ENCODE measurements at regions not wholly inside any gene's neighbourhood (a gene's known extent, or its start where the extent isn't known, plus 50 kb on each side); places are given as distances from the start of the nearest gene placed in this dataset.

DNA sequence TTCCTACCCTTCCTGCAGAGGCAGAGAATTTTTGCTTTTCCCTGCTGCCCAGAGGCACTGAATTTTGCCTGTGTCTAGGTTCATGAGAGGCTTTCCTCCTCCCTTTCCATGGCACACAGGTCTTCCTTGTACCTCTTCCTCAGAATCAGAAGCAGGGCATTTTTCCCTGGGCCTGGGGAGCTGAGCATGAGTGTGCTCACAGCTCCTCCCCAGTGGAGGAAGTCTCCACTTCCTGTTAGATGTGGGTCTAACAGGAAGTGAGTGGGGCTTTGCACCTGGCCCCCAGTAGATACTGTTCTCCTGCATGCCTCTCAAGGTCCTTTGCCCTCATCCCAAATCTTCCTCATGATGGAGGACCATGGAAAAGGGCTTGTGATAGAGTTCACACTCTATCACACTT is 297.2 kb upstream of the FIGN start:
- Histone ChIP-seq H3K36me3 (no peaks in the 10 kb centered on the region), H3K27me3 (no peaks in the 10 kb centered on the region), H3K4me1 (no peaks in the 10 kb centered on the region), H3K27ac (replicated peaks in 1 of 4) (no peak overlapping the region), H3K9me3 (no peaks in the 10 kb centered on the region), H3K4me3 (no peak overlapping the region)
- intact Hi-C loops (cut with DNase I), result no loop called here
- TF ChIP-seq POLR2AphosphoS5 (IDR thresholded peaks at IDR 0.05) (no peak), POLR2A (IDR thresholded peaks at IDR 0.05; ENCODE audit: low read depth) (no peak), EP300 (IDR thresholded peaks at IDR 0.05) (no peak)
- TF ChIP-seq, protein P1, sequence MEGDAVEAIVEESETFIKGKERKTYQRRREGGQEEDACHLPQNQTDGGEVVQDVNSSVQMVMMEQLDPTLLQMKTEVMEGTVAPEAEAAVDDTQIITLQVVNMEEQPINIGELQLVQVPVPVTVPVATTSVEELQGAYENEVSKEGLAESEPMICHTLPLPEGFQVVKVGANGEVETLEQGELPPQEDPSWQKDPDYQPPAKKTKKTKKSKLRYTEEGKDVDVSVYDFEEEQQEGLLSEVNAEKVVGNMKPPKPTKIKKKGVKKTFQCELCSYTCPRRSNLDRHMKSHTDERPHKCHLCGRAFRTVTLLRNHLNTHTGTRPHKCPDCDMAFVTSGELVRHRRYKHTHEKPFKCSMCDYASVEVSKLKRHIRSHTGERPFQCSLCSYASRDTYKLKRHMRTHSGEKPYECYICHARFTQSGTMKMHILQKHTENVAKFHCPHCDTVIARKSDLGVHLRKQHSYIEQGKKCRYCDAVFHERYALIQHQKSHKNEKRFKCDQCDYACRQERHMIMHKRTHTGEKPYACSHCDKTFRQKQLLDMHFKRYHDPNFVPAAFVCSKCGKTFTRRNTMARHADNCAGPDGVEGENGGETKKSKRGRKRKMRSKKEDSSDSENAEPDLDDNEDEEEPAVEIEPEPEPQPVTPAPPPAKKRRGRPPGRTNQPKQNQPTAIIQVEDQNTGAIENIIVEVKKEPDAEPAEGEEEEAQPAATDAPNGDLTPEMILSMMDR (IDR thresholded peaks at IDR 0.05), result no peak
- DNase-seq (ENCODE audit: extremely low spot score), result no peak

DNA sequence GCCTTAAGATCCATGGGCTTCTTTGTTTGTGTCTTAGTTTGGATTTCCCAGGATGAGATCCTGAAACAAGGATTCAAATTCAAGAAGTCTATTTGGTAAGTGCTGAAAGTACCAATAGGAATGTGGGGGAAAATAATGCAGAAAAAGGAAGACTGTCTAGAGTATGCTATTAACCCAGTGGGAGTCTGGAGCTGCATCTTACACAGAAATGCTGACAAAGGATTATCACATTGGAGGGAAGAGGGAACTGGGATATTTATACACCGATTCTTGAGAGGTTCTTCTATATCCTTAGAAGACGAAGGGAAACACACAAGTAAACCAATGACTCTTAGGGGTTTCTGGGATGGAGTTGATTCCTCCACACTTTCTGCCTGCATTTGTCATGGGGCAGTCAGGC is 294.8 kb upstream of the FIGN start:
- Histone ChIP-seq H3K4me3 (no peak overlapping the region), H3K4me1 (no peaks in the 10 kb centered on the region), H3K27ac (replicated peaks in 1 of 4) (no peak overlapping the region), H3K9me3 (no peaks in the 10 kb centered on the region), H3K36me3 (no peaks in the 10 kb centered on the region), H3K27me3 (no peaks in the 10 kb centered on the region)
- no peak for TF ChIP-seq POLR2AphosphoS5 (IDR thresholded peaks at IDR 0.05)
- TF ChIP-seq, protein P1 (IDR thresholded peaks at IDR 0.05), result no peak
- TF ChIP-seq EP300 (IDR thresholded peaks at IDR 0.05), result no peak
- no peak for TF ChIP-seq POLR2A (IDR thresholded peaks at IDR 0.05; ENCODE audit: low read depth)
- WGBS, result 98% methylated on average over 2 of the region's 2 CpGs
- intact Hi-C loops (cut with DNase I), result no loop called here
- no peak for DNase-seq (ENCODE audit: extremely low spot score)

GRCh38 chr2:164028814-164029534 is 293.2 kb upstream of the FIGN start:
- no peak for DNase-seq (ENCODE audit: extremely low spot score)
- Histone ChIP-seq H3K27ac (replicated peaks in 1 of 4) (no peak overlapping the region), H3K4me3 (no peak overlapping the region), H3K4me1 (no peaks in the 10 kb centered on the region), H3K36me3 (no peaks in the 10 kb centered on the region), H3K27me3 (no peaks in the 10 kb centered on the region), H3K9me3 (no peaks in the 10 kb centered on the region)
- intact Hi-C loops (cut with DNase I), result no loop called here
- TF ChIP-seq POLR2AphosphoS5 (IDR thresholded peaks at IDR 0.05) (no peak), POLR2A (IDR thresholded peaks at IDR 0.05; ENCODE audit: low read depth) (no peak), EP300 (IDR thresholded peaks at IDR 0.05) (no peak)
- TF ChIP-seq, protein P1 (IDR thresholded peaks at IDR 0.05), result no peak
- 75% methylated on average over 7 of the region's 7 CpGs for WGBS

DNA sequence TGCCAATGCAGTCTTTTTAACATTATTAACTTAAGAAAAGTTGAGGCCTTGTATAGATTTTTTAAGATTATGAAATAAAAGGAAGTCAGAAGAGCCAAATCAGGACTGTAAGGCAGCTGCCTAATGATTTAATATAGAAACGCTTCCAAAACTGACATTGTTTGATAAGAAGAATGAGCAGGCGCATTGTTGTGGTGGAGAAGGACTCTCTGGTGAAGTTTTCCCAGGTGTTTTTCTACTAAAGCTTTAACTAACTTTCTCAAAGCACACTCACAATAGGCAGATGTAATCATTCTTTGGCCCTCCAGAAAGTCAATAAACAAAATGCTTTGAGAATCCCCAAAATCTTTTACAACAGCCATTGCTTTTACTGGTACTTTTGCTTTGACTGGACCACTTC is 288.6 kb upstream of the FIGN start:
- H3K36me3 ChIP-seq, result no peaks in the 10 kb centered on the region
- H3K27me3 ChIP-seq, result no peaks in the 10 kb centered on the region
- H3K9me3 ChIP-seq, result no peaks in the 10 kb centered on the region
- 91% methylated on average over 2 of the region's 2 CpGs for WGBS
- no peaks in the 10 kb centered on the region for H3K4me1 ChIP-seq
- intact Hi-C loops (cut with DNase I), result no loop called here
- TF ChIP-seq EP300 (IDR thresholded peaks at IDR 0.05) (no peak), POLR2A (IDR thresholded peaks at IDR 0.05; ENCODE audit: low read depth) (no peak), POLR2AphosphoS5 (IDR thresholded peaks at IDR 0.05) (no peak)
- TF ChIP-seq, protein P1 (IDR thresholded peaks at IDR 0.05), result no peak
- DNase-seq (ENCODE audit: extremely low spot score), result no peak
- H3K27ac ChIP-seq (replicated peaks in 1 of 4), result no peak overlapping the region
- H3K4me3 ChIP-seq, result no peak overlapping the region

- no peaks in the 10 kb centered on the region for H3K36me3 ChIP-seq
- H3K27me3 ChIP-seq, result no peaks in the 10 kb centered on the region
- H3K27ac ChIP-seq (replicated peaks in 1 of 4), result no peak overlapping the region
- 45% methylated on average over 2 of the region's 2 CpGs for WGBS
- DNase-seq (ENCODE audit: extremely low spot score), result no peak
- no peak overlapping the region for H3K4me3 ChIP-seq
- no peaks in the 10 kb centered on the region for H3K4me1 ChIP-seq
- intact Hi-C loops (cut with DNase I), result no loop called here
- no peaks in the 10 kb centered on the region for H3K9me3 ChIP-seq
- TF ChIP-seq, protein P1 (IDR thresholded peaks at IDR 0.05), result no peak
Measured at GRCh38 chr2:164023896-164024295, 288.1 kb upstream of the FIGN start.

Measured in esophagus muscularis mucosa (tissue), 4 donors.